AG08396 (cell line): ENCODE measurements at regions not wholly inside any gene's neighbourhood (a gene's known extent, or its start where the extent isn't known, plus 50 kb on each side); places are given as distances from the start of the nearest gene placed in this dataset.

Experiments used
- DNase-seq: peaks from one replicate; pipeline ENCODE4 v3.0.0; 2012; ENCODE audit warnings: low spot score, mixed read lengths

DNA sequence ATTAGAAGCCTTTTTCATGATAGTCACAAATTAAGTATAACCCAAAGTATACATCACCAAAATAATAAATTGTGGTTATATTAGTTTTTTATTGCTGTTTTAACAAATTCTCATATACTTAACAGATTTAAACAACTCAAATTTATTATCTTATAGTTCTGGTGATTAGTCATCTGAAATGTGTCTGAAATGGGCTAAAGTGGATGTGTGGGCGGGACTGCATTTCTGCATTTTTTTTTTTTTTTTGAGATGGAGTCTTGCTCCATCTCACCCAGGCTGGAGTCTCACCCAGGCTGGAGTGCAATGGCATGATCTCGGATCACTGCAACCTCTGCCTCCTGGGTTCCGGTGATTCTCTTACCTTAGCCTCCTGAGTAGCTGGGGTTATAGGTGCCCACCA is 891.5 kb upstream of the CELF2 start:
- no peak for DNase-seq

DNA sequence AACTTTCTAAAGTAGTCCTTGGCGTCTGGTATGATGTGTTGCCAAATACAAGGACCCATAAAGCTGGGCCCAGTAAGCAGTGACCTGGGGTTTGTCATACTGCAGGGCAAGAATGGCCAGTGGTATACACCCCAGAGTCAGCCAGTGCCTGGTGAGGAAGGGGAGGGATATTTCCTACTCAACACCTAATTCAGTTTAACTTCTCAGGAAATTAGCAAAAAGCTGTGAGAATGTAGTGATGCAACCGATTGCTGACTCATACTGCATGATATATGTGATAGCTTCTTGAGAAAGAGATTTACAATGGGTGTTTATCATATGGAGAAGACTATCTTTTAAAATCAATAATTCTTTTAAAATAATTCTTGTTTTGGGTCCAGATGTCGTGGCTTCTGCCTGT is 889.3 kb upstream of the CELF2 start:
- no peak for DNase-seq

DNA sequence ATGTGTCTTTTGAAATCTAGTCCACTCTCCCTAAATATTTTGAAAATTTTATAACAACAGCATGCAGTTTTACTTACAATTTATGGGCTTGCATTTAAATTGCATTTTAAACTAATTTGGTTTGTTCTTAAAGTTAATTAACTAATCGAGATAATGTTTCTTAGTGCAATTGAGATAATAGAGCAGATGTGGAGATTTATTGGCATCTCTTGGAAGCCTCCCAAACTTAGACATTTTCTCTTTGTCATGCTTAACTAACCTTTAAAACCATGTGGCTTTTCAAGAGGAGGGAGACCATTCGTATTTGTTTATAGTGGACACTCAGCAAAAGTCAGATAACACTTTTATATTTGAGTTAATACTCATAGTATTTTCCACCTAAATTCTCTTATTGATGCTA is 887.0 kb upstream of the CELF2 start:
- DNase-seq: no peak

DNA sequence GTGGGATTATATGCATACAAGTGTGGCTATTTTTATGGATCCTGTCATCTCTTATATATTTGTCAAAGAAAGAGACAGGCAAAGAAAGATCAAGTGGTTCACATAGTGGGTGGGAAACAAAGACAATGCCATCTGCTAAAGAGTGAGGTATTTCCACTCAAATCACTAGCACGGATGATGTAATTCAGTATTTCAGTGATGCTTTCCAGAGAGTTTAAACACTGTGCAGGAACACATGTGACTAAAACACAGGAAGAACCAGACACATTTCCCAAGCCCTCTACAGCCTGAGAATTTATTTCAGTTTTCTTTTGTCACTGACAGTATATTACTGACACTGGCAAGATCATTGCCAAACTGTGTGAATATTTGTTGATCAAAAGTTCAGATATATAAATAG is 885.7 kb upstream of the CELF2 start:
- no peak for DNase-seq

DNA sequence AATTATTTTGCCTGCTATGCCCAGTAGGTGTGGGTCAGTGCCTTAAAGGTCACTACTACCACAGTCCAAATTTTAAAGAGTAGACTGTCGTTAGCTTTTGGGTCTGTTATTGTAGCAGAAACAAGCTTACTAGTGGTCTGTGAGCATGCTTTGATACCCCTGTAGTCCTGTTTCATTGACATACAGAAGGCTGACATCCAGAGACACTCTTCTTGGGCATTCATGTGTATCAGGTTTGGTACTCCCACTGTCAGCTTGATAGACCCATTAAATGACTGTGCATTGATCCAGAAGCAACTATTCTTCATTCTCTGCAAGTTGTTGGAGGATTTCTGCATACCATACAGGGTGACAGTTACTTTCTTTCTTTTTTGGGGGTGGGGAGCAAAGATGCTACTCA is 884.4 kb upstream of the CELF2 start:
- no peak for DNase-seq

DNA sequence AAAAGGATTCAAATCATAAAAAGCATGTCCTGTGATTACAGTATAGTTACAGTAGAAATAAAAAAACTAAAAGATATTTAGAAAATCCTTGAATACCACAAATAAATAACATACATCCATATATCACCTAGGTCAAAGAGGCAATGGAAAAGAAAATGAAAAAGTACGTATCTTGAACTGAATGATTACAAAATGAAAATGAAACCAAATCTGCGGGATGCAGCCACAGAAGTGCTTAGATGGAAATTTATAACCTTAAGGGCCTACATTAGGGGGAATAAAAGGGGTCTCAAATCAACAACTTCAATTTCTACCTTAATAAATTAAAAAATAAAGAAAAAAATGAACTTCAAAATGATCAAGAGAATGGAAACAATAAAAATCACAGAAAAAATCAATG is 879.0 kb upstream of the CELF2 start:
- no peak for DNase-seq

DNA sequence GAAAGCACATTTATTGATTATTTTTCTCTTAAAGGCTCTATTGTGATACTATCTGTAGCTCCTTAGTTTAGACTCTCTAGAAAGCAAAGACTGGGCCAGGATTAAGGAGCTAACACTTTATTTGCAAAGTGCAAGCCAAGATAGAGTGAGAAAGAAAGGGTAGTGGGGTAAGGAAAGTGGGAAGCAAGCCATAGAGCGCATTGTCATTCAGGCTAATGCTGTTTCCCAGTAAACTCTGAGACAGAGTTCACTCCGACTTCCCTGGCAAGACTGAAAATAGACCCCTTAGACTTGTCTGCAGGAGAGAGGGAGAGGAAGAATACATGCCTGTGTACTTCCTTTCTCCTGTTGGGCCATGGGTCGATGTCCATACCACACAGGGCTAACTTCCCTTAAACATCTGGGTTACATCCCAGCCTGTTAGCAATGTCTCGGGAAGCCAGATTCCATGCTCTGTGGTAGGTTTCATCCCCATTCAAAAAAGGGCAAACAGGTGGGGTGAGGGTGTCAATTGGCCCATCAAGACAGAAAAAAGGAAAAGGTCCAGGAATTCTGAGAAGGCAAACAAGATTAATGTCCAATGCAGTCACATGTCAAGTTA is 875.8 kb upstream of the CELF2 start:
- no peak for DNase-seq

DNA sequence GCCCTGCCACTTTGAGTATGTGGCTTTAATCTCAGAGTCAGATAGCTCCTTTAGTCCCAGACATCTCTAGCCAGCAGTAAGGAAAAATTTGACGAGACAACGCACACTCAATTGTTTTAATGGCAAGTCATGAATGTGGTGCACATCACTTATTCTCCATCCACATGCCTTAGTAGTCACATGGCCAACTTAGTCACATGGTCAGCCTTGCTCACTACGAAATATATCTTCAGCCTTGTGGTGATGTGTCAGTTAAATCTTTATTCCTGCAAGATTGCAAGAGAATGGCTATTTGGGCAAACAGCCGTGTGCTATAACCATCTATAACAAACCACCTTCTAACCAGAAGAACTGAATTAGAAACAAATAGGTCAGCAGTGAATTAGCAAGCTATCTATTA is 871.1 kb upstream of the CELF2 start:
- no peak for DNase-seq

DNA sequence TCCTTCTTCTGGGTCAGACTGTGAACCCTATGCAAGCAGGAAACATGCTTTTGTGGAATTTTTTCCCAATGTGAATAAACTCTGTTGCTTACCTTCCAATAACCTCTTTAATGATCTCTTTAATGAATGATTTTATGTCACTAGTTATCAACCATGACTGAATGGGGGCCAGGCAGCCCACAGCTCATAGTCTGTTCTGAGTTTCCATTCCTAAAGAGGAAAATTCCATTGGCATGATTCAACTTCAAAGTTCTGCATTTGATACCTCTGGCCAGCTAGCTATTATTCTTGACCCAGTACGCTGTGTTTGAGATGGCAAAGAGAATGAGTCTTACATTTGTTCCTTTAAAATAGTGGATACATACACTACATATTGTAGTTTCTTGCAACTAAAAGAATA is 867.8 kb upstream of the CELF2 start:
- no peak for DNase-seq

DNA sequence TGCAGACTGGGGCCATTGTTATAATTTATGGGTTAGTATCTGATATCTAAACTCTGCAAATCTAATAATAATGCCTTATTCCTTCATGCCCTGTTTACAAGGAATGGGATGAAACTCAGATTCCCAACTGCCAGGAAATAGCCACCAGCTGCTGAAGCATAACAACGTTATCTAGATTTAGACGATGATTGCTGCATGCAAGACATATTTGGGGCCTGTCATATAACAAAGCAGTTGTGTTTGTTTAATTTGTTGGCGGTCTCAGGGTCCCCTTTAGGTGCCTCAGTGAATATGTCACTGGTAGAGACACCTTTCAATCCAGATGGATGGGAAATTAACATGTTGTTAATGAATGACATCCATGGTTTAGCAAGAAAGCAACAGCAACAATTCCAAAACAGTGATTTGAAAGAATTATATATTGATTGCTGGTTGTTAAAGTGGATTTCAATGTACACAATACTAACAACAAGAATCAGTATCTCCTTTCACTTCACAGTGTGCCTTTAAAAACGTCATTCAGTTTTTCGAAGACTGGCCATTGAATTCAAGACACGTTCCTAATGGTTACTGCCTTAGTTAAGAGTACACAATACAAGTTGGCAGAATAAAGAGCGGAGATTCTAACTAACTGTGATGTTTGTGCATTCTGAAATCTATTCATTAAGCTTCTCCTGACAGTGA is 860.6 kb upstream of the CELF2 start:
- no peak for DNase-seq

DNA sequence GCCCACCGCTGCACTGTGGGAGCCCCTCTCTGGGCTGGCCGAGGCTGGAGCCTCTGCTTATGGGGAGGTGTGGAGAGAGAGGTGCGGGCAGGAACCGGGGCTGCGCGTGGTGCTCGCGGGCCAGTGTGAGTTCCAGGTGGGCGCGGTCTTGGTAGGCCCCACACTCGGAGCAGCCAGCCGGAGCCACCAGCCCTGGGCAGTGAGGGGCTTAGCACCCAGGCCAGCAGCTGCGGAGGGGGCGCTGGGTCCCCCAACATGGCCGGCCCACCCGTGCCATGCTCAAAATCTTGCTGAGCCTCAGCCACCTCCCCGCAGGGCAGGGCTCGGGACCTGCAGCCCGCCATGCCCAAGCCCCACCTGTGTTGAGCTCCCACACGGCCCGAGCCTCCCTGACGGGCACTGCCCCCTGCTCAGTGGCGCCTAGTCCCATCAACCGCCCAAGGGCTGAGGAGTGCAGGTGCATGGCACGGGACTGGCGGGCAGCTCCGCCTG is 856.8 kb upstream of the CELF2 start:
- no peak for DNase-seq

DNA sequence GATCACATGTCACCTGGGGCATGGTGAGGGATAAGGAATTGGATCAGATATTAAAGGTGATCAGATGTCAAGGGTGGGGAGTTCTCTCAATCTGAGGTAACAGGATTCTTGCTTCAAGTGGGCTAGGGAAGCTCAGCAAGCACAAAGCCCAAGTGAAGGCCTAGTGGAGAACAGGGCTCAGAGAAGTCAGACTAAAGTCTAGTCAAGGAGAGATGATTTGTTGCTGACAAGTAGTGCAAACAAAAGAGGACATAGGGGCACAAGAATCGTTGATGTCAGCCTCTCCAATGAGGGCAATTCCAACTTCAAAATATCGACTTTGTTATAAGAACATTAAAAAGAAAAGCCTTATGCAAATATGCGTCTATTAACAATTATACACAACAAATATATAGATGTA is 852.8 kb upstream of the CELF2 start:
- no peak for DNase-seq

DNA sequence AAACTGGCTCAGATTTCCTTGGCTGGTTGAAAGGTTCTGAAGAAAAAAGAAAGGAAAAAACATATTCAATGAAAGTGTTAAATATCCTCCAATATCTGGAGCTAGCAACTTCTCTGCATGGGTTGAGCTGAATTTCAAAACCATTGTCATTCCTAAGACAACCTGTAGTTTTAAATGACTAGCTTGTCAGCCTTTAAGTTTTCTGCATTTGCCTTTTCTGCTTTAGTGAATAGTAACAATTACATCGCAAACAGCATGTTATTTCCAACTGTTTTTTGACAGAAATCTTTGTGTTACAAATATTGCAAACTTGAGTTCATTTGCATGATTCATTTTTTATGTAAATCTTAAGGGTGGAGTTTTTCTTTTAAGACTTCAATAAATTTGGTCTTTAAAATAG is 852.3 kb upstream of the CELF2 start:
- DNase-seq: no peak

DNA sequence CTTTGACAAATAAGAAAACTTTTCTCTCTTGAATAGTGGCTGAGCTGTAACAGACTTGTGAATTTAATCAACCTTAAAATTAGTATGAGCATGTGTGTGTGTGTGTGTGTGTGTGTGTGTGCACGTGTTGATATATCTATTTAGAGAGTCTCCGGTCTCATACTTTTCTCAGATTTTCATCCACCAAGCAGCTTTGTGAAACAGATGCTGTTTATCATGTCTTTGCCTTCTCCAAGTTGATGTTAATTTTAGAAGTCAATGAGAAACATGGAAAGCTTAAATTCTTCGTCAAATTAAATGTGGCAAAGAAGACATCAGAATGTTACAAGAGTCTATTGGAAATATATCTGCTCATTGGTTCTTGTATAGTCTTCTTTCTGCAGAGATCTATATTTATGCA is 839.2 kb upstream of the CELF2 start:
- no peak for DNase-seq

DNA sequence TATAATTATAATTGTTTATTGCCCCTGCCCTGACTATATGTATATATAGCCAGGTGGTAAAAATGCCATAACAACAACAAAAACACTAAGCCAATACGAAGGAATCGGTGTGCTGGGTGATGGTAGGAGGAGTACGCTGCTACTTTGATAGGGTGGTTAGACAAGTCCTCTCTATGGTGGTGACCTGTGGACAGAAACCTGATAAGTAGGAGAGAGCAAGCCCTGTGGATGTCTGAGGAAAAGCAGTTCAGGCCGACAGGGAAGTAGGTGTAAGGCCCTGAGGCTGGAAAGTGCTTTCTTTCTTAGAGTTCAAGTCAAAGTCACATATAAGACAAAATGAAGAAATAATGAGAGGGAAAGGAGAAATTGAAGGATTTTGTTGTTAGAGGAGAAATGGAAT is 823.8 kb upstream of the CELF2 start:
- no peak for DNase-seq

DNA sequence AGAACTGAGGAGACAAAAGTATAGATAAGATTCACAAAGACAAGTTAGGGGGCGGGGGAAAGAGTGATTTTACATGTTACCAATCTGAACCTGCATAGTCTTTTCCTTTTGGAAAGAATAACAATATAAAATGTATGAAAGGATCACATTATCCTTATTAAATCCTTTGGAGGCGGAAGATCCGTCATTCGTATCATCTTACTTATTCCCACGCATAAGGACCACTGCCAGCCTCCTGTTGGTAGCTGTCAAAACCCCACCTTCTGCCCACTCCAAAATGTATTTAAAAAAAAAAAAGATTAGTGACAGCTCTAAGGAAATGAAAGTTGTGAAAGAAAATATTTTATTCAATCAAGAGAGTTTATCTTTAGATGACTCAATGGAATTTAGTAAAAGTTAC is 821.0 kb upstream of the CELF2 start:
- no peak for DNase-seq

DNA sequence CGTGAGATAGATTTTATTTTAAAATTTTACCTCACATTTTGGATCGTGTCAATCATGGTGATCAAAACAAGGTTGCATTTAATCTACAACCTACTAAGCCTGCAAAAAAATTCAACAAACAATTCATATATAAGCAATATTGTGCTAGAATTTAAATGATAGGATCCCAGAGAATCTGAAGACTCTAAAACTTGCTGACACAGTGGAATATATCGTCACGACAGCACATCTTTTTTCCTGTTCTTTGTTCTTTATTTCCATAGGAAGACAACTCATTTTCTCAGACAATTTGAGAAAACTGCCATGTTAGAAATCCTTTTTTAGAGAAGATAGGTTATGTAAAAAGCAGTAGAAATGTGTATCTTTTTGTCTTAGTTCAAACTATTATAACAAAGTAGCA is 820.2 kb upstream of the CELF2 start:
- DNase-seq: no peak

DNA sequence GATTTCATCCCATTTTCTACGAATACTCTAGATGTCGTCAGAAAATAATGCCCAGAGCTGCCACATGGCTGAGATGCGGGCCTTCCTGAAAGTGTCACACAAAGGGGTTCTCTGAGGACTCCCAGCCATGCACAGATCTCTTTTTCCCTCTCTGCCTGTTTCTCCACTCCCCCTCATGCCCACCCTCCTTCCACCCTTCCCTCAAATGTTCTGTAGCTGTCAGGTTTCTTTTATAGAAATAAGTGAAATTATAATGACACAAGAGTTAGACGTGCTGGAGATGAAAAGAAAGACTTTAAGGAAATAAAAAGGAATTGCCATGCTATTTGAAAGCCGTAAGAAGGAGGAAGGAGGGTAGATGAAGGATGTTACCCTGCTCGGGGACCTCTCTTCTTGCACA is 819.3 kb upstream of the CELF2 start:
- DNase-seq: no peak

DNA sequence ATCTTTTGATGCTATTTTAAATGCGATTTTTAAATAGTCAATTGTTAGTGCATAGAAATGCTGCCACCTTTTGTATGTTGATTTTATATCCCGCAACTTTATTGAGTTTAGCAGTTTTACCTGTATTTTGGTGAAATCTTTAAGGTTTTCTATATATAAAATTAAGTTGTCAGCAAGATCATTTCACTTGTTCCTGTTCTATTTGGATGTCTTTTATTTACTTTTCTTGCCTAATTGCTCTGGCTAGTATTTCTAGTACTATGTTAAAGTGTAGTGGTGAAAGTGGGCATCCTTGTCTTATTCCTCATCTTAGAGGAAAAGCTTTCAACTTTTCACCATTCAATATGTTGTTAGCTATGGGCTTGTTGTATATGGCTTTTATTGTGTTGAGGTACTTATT is 813.3 kb upstream of the CELF2 start:
- DNase-seq: no peak

DNA sequence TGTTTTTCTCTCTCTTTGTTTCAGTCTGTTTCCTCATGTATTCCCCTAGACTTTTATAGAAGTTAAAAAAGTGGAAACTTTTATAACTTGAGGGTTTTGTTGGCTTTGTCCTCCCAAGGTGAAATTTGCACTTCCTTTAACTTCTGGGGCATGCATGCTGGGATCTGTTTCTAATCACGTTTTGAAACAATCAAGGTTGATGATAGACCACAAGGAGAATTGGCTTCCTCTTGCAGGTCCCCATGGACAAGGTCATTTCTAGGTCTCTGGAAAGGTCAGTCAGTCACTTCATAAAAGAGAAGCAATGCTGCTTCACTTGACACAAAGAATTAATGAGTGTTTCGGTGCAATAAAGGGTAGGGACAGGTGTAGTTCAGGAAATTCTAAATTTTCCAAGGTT is 811.8 kb upstream of the CELF2 start:
- no peak for DNase-seq

DNA sequence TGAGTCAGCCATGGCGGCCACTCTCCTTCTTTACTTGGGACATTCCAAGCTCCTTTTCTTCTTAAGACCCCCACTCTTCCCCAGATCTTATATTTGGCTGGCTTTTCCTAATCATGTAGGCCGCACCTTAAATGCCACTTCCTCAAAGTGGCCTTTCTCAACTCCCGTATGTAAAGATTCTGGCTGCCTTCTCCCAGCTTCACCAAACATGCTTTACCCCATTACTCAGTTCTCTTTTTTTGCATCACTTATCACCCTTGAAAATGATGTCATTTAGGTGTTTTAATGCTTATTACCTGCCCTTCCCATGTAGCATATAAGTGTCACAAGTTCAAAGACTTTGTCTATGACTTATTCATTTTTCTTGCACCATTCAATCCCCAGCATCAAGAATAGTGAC is 810.1 kb upstream of the CELF2 start:
- DNase-seq: no peak

DNA sequence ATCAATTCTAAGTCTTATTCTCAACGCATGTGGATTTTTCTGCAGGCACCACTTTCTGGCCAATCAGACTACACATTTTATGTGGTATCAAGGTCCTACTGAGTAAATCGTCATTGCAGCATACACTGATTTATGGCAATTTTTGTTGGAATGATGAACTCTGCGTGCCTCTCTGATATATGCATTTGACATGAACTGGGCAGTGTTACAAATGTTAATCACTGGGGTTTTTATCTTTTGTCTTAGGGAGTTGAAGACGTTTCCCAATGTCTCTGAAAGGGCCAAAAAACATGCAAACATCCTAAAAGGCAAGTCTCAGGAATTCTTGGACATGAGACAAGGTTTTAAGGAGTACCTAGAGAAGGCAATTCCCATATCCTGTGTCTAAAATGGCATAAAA is 809.5 kb upstream of the CELF2 start:
- DNase-seq: no peak

DNA sequence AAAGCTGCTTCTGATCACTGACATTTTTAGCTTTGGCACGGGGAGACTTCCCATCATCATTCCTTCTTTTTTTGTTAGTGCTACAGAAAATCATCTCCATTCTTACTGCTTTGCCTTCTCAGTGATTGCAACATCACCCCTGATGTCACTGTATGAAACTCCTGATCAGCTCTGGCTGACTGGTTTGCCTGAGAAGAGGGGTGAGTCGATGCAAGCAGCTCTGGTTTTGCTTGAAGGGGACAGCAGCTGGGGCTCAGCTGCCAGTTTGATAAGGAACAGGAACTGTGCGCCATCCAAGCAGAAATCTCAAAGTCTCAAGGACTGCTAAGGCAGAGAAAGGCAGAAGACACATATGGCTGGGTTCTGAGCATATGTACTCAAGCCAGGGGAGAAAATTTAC is 808.5 kb upstream of the CELF2 start:
- DNase-seq: peak; percentile 3

DNA sequence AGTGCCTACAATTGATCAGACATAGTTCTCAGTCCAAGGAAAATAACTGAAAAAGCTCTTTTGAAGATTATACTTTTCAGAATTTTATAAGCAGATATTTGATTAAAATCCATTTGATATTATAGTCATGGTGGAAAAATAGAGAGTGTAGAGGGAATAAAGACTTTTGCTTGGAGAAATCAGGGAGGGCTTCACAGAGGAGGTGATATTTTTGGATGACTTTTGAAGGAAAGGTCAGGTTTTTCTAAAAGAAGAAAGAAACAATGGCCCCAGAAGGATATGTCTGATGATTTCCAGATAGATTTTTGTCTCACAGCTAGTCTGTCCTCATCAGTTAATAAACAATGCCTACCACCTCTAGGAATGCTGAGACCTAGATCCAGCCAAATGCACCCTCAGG is 806.3 kb upstream of the CELF2 start:
- no peak for DNase-seq
